ENCODE measurements at regions not wholly inside any gene's neighbourhood (a gene's known extent, or its start where the extent isn't known, plus 50 kb on each side); places are given as distances from the start of the nearest gene placed in this dataset.
"Not testable (repeated sequence)": the region's sequence is repeated elsewhere in the genome, so short reads cannot be mapped to it uniquely, and the experiment has no call there.

DNA sequence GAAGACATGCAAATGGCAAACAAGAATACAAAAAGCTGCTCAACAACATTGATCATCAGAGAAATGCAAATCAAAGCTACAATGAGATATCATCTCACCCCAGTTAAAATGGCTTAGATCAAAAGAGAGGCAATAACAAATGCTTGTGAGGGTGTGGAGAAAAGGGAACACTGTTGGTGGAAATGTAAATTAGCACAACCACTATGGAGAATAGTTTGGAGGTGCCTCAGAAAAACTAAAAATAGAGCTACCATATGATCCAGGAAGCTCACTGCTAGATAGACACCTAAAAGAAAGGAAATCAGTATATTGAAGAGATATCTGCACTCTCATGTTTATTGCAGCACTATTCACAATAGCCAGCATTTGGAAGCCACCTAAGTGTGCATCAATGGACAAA is 108.0 kb upstream of the RANBP3L start:
- TF ChIP-seq POLR2A, CTCF (IDR thresholded peaks at IDR 0.05): not testable (repeated sequence)

Measured in thyroid gland (tissue), 4 donors.